Vagina (tissue), 2 donors: ENCODE measurements at regions not wholly inside any gene's neighbourhood (a gene's known extent, or its start where the extent isn't known, plus 50 kb on each side); places are given as distances from the start of the nearest gene placed in this dataset.

ENCODE experiments used
- POLR2A ChIP-seq, 2 donors: fragments of 450-650 bp; IDR thresholded peaks; one replicate each; pipeline ENCODE4 v1.6.1; 2017; ENCODE audit warnings: antibody characterized with exemption in 2 of 2, mild to moderate bottlenecking in 2 of 2, moderate library complexity in 2 of 2
- TF ChIP-seq, protein P1 (sequence below), 3 experiments: fragments of 450-650 bp in 2 of 3; fragments of 200-600 bp in 1 of 3; sonication (generic) in 1 of 3; IDR thresholded peaks; one replicate each; pipeline ENCODE4 v1.5.1; 2017 to 2019; ENCODE audit warnings: antibody characterized with exemption in 3 of 3, mild to moderate bottlenecking in 2 of 3, moderate library complexity in 2 of 3

DNA sequence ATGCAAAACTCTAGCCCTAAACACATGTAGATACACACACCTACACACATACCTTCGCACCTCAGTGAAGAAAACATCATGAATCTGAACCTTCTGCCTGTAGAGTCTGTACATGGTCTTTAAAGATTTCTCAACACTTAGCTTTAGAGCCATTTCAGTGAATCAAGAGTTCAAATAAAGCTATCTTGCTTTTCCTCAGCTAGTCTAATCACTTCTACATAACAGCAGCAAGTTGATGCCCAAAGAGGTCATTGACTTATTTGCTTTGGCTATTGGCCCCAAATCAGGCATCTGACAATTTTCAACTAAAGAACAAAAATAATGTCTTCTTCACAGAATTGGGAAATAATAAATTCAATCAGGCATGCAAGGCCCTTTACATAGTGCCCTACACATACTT is 127.9 kb upstream of the SGCD start:
- TF ChIP-seq POLR2A (IDR thresholded peaks at IDR 0.05) = no peak
- TF ChIP-seq, protein P1, sequence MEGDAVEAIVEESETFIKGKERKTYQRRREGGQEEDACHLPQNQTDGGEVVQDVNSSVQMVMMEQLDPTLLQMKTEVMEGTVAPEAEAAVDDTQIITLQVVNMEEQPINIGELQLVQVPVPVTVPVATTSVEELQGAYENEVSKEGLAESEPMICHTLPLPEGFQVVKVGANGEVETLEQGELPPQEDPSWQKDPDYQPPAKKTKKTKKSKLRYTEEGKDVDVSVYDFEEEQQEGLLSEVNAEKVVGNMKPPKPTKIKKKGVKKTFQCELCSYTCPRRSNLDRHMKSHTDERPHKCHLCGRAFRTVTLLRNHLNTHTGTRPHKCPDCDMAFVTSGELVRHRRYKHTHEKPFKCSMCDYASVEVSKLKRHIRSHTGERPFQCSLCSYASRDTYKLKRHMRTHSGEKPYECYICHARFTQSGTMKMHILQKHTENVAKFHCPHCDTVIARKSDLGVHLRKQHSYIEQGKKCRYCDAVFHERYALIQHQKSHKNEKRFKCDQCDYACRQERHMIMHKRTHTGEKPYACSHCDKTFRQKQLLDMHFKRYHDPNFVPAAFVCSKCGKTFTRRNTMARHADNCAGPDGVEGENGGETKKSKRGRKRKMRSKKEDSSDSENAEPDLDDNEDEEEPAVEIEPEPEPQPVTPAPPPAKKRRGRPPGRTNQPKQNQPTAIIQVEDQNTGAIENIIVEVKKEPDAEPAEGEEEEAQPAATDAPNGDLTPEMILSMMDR (IDR thresholded peaks at IDR 0.05) = no peak
